GM03348 (cell line): ENCODE measurements at regions not wholly inside any gene's neighbourhood (a gene's known extent, or its start where the extent isn't known, plus 50 kb on each side); places are given as distances from the start of the nearest gene placed in this dataset.

Source experiments
- DNase-seq: peaks from one replicate; pipeline ENCODE4 v3.0.0; 2012; ENCODE audit warnings: low spot score

DNA sequence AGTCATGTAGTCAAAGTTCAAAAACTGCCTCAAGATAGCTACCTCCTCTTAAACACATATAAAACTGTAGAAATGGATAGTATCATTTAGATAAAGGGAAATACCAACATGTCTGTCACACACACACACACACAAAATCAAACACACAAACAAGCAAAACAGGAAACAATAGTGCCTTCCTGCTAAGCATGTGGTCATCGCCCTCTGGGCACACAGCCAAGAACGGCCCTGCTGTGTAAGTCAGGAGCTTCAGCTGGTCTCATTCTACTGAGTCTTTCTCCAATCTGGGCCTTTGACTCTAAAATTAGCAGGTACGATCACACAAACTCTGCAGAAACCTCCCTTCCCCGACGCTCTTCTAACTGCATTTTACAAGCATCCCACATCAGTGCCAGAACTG lies 272.2 kb upstream of the CHRNA7 start:
- no peak for DNase-seq

DNA sequence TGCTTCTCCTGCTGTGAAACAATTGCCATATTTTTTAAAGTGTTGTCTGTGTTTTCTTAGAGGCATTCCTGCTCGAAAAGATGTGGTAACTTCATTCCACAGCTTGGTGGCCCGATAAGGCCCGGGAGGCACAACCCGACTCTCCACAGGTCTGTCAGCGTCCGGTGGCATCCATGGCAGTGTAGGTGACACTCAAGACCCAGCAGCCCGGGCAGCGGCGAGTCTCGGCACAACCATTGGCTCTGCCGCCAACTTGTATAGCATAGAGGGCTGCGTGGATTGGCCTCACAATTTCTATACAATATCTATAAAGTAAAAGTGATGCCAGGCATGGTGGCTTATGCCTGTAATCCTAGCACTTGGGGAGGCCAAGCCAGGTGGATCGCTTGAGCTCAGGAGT lies 262.3 kb upstream of the CHRNA7 start:
- no peak for DNase-seq

GRCh38 chr15:31774045-31774444 lies 256.3 kb upstream of the CHRNA7 start:
- no peak for DNase-seq

DNA sequence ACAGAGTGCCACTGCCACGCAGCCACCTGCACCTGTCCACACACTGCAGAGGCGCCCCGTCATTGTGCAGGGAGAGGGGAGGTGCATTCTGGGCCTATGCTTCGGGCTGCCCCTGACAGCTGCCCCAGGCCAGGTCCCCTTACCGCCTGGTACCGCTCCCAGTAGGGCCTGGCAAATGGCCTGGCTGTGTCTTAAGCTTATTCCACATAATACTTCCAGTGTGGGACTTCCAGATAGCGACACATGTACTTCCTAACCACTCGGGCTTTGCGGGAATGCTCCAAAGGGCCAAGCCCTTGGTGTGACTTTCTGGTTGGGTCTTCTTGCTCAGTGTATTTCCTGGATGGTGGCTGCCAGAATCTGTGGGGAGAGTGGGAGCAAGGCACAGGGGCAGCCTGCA lies 254.3 kb upstream of the CHRNA7 start:
- DNase-seq: no peak

DNA sequence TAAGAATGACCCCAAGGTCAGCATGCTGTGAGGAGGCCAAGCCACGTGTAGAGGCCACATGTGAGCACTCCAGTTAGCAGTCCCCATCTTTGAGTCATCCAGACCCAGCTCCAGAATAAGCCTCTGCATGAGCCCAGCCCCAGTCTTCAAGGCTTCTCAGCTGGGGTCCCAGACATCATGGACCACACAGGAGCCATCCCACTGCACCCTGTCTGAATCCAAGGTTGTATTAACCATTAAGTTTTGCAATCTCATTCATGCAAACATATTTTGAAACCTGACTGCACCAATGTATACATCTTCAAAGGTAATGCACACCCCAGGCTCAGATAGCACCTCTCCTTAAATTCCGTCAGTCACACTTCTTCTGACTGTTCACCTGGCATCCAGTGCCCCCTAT lies 249.1 kb upstream of the CHRNA7 start:
- no peak for DNase-seq

- no peak for DNase-seq
Measured at GRCh38 chr15:31782016-31782783, 248.1 kb upstream of the CHRNA7 start.

- no peak for DNase-seq
Measured at GRCh38 chr15:31782951-31783350, 247.4 kb upstream of the CHRNA7 start.

DNA sequence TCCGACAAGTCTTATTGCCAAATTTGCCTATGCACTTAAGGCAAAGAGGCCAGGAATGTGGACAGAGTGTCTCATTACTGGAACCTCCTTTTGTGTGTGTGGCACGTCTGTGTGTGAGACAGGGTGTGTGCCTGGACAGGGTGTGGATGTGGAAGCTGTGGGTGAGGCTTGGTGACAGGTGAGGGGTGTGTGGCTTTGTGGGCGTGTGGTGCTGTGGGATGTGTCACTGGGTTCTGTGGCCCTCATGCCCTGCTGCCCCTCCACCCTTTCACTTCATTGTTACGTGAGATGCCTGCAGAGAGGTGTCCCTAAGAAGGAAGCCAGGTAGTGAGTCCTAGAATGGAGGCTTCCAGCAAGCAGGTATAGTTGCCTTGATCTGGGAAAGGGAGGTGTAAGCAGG lies 244.0 kb upstream of the CHRNA7 start:
- no peak for DNase-seq

GRCh38 chr15:31788104-31788503 lies 242.2 kb upstream of the CHRNA7 start:
- DNase-seq: no peak

DNA sequence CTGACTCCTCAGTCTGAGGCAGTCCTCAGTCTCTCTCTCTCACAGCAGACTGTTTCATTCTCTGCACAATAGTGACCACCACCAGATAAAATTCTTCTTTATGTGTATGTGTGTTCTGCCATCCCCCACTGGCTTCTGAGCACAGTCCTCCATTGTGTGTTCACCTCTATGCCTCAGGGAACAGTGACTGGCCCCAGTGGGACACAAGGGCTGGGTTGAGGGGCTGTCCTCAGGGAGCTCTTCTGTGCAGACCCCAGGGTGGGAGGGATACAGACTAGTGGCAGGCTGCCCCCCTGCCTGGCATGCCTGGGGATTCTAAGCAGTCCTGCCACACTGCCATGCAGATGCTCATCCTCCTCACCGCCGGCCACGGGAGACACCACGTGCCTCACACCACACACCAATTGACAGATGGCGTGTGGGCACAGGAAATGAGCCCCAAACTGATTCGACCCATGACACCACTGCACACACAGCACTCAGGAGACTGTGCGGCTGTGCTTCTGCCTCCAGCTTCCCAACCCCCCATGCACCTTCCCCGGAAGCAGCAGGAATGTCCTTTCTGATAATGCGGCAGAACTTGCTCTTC lies 237.6 kb upstream of the CHRNA7 start:
- DNase-seq: no peak

DNA sequence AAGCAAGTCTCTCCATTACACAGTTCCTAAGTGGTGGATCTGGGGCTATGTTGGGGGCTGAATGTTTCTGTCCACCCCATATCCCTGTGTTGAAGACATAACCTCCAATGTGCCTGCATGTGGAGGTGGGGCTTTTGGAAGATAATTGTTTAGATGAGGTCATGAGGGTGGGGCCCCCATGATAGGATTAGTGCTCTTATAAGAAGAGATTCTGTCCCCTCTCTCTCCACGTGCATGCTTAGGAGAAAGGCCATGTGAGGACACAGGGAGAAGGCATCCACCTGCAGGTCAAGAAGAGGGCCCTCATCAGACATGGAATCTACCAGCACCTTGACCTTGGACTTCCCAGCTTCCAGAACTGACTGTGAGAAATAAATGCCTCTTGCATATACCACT lies 231.0 kb upstream of the CHRNA7 start:
- no peak for DNase-seq

- DNase-seq: peak; percentile 30
Measured at GRCh38 chr15:31799715-31800321, 230.5 kb upstream of the CHRNA7 start.

DNA sequence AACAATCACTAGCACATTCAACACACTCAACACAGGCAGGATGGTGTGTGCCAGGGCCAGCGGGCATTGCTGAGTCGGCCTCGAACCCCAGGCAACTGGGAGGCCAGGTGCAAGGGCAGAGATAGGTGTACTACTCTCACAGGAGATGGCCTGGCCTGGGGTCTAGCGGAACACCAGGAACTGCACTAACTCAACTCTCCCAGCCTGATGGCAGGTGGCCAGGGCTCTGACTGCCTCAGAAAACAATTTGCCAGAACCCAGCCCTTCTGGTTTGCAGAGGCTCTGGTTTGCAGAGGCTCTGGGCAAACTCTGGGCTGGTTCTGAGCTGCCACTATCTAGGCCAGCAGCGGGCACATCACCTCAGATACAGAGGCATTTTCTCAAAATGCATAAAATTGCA lies 229.2 kb upstream of the CHRNA7 start:
- DNase-seq: peak; percentile 39

DNA sequence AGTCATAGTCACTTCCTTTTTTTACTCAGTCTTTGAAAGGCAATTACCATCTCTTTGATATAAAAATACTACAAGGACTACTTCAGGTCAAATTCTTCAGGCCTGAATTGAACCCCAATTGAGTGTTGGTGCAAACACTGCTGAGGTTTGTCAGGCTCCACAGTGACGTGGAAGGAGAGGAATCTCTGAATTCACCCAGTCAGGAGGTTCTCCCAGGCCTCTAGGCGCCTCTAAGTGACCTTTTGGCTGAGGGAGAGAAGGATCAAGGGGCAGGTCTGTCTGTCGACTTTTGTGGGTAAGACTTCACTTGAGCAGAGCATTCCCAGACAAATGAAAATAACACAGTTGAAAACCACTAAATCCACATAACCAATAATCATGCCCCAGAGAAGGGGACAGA lies 227.6 kb upstream of the CHRNA7 start:
- no peak for DNase-seq

- no peak for DNase-seq
Measured at GRCh38 chr15:31803388-31803884, 226.9 kb upstream of the CHRNA7 start.

- no peak for DNase-seq
Measured at GRCh38 chr15:31805090-31805662, 225.1 kb upstream of the CHRNA7 start.

DNA sequence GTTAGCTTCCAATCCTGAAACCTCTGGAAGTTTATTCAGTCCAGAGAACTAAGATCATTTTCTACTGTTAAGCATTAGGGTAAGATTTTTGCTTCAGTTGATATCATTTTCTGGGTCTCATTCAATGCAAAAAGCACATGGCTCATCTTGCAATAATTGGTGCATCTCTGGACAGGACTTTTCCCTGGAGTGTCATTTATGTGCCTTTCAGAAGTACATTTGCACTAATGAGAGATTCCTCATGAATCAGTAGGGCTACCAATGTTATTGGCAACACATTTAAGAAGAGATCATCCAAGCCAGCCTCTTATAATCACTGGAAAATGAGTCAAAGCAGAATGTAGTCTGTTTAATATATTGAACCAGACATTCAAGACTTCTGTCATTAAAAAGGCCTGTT lies 224.2 kb upstream of the CHRNA7 start:
- no peak for DNase-seq

- DNase-seq: no peak
Measured at GRCh38 chr15:31811641-31812040, 218.7 kb upstream of the CHRNA7 start.

- no peak for DNase-seq
Measured at GRCh38 chr15:31814082-31814481, 216.2 kb upstream of the CHRNA7 start.

DNA sequence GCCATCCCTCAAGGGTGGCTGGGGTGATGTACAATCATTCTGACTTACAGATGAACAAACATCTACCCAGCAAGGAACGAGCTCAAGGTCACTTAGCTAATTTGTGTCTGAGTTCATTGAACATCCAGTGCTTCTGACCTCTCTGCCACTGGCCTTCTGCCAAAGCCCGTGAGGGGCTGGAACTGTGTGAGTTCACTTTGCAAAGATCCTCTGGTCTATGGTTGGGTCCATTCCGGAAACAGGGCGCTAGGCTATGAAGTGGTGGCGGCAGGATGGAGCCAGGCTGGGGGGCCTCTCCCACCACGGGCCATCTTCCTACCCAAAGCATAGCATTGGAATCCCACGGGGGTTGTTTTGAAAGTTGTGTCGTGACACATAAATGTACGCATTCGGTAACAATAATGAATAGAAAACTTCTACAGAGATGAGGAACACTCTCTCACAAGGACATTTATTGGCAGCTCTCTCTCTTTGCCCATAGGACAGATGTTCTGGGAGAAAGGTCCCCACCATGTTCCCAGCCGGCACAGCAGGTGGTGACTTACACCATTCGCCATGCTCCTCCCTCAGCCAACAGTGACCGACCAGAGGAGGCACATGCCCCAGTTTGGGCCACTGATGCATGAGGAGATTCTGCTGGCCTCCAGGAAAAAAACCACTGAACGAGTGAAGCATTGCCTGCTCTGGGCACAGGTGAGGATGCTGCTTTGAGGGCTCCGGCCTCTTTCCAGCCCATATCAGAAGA lies 214.7 kb upstream of the CHRNA7 start:
- no peak for DNase-seq

DNA sequence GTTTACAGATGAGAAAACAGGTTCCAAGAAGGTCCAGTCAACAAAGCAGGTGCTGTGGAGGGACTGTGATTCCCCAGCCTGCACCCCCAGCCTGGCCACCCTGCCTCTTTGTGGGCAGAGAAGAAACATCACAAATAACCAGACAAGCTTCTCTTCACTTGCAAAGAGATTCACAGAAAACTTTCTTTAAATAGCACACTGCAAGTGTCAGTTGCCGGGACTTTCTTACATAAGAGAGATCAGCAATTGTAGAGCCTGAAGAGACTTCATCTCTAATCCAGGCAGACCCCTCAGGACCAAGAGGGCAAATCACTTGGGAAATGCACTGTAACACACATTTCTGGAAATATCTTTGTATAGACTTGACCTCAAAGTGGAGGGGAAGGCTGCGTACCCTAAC lies 207.9 kb upstream of the CHRNA7 start:
- no peak for DNase-seq

DNA sequence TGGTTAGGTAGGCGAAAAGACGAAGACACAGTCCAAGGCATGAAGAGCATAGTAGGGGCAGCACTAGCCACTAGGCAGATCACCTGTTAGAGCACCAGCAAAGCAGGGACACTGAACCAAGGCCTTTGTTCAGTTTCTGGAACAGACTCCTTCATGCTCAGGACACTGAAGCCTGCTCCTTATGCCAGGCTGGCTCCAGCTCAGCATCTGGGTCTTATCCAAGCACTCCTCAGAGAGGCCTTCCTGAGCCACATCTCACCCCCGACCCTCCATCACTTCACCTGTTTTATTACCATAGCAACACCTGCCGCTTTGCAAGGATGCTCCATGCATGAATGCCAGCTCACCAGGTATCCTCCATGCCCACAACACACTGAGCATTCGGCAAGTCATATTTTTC lies 206.3 kb upstream of the CHRNA7 start:
- DNase-seq: no peak
